Esophagus muscularis mucosa (tissue), 4 donors: ENCODE measurements at regions not wholly inside any gene's neighbourhood (a gene's known extent, or its start where the extent isn't known, plus 50 kb on each side); places are given as distances from the start of the nearest gene placed in this dataset.
"Not testable (repeated sequence)": the region's sequence is repeated elsewhere in the genome, so short reads cannot be mapped to it uniquely, and the experiment has no call there.

Experiments
- DNase-seq: peaks from one replicate; pipeline ENCODE4 v3.0.0-alpha.2; 2017; ENCODE audit errors: extremely low spot score
- H3K27ac ChIP-seq, 4 donors: fragments of 200-600 bp; sonication (generic); replicated peaks in 1 of 4; 1 replicate in 3 of 4; 2 replicates in 1 of 4; pipeline ENCODE4 v1.5.1; 2016 to 2019; ENCODE audit warnings: mild to moderate bottlenecking in 1 of 4
- H3K27me3 ChIP-seq, 4 donors: fragments of 200-600 bp; sonication (generic); one replicate each; pipeline versions ENCODE4 v1.5.1 to v1.6.0; 2016 to 2019
- H3K36me3 ChIP-seq, 4 donors: fragments of 200-600 bp; sonication (generic); one replicate each; pipeline ENCODE4 v1.5.1; 2016 to 2019
- H3K4me1 ChIP-seq, 4 donors: fragments of 200-600 bp; sonication (generic); one replicate each; pipeline ENCODE4 v1.5.1; 2016 to 2019
- H3K4me3 ChIP-seq, 4 donors: fragments of 200-600 bp; sonication (generic); 1 replicate in 2 of 4; 2 replicates in 2 of 4; pipeline ENCODE4 v1.5.1; 2016 to 2019; ENCODE audit warnings: mild to moderate bottlenecking in 4 of 4, moderate library complexity in 1 of 4
- H3K9me3 ChIP-seq, 4 donors: fragments of 200-600 bp; sonication (generic); 1 replicate in 3 of 4; 2 replicates in 1 of 4; pipeline ENCODE4 v1.5.1; 2016 to 2019
- CTCF ChIP-seq, 3 experiments: fragments of 200-600 bp in 2 of 3; fragments of 450-650 bp in 1 of 3; sonication (generic) in 2 of 3; IDR thresholded peaks; one replicate each; pipeline ENCODE4 v1.5.1; 2017 to 2019; ENCODE audit warnings: antibody characterized with exemption in 3 of 3, mild to moderate bottlenecking in 2 of 3, moderate library complexity in 1 of 3
- EP300 ChIP-seq: sonication (generic); formaldehyde crosslinking; IDR thresholded peaks from one replicate; pipeline ENCODE4 v1.6.1; 2017; ENCODE audit warnings: antibody characterized with exemption
- POLR2A ChIP-seq: fragments of 450-650 bp; IDR thresholded peaks from one replicate; pipeline ENCODE4 v1.6.1; 2017; ENCODE audit warnings: antibody characterized with exemption, moderate library complexity, mild to moderate bottlenecking, low read depth
- POLR2AphosphoS5 ChIP-seq, 2 donors: sonication (generic); formaldehyde crosslinking; IDR thresholded peaks; one replicate each; pipeline ENCODE4 v1.6.1; 2017; ENCODE audit warnings: antibody characterized with exemption in 2 of 2
- WGBS: methylation state at CpG from one replicate; pipeline ENCODE4 v1.1.5; 2018; 5-methylcytosine and 5-hydroxymethylcytosine counted together
- intact Hi-C: fragments of 100-400 bp; cut with DNase I; formaldehyde crosslinking; loops from one replicate; pipeline ENCODE4 v1.15.1; 2023

GRCh38 chr7:67661-68395 is 124.5 kb upstream of the FAM20C start:
- no peaks in the 10 kb centered on the region for H3K9me3 ChIP-seq
- WGBS, result 97% methylated on average over 11 of the region's 11 CpGs
- DNase-seq, result no peak
- intact Hi-C loops, result no loop called here
- H3K4me3 ChIP-seq, result no peak overlapping the region
- TF ChIP-seq POLR2AphosphoS5 (IDR thresholded peaks at IDR 0.05), result no peak
- no peak for TF ChIP-seq EP300
- no peak for TF ChIP-seq CTCF (IDR thresholded peaks at IDR 0.05)
- TF ChIP-seq POLR2A, result no peak
- H3K4me1 ChIP-seq, result peaks cover 20 to 48% (median 44%) of the 10 kb centered on the region in 4 donors
- peak overlapping the region in 2 of 4 donors; percentile 53 to 69 for H3K27ac ChIP-seq
- H3K27me3 ChIP-seq, result no peaks in the 10 kb centered on the region
- no peaks in the 10 kb centered on the region for H3K36me3 ChIP-seq

GRCh38 chr7:68629-69028 is 123.7 kb upstream of the FAM20C start:
- no peak for TF ChIP-seq POLR2AphosphoS5 (IDR thresholded peaks at IDR 0.05)
- no peak for TF ChIP-seq CTCF (IDR thresholded peaks at IDR 0.05)
- TF ChIP-seq EP300, result no peak
- no peaks in the 10 kb centered on the region for H3K9me3 ChIP-seq
- H3K4me1 ChIP-seq, result peaks cover 18 to 46% (median 41%) of the 10 kb centered on the region in 4 donors
- DNase-seq, result no peak
- H3K27ac ChIP-seq, result peak overlapping the region in 3 of 4 donors; percentile 4 to 69 (median 53)
- no peak overlapping the region for H3K4me3 ChIP-seq
- intact Hi-C loops, result no loop called here
- 86% methylated on average over 11 of the region's 17 CpGs for WGBS
- H3K27me3 ChIP-seq, result no peaks in the 10 kb centered on the region
- H3K36me3 ChIP-seq, result no peaks in the 10 kb centered on the region

DNA sequence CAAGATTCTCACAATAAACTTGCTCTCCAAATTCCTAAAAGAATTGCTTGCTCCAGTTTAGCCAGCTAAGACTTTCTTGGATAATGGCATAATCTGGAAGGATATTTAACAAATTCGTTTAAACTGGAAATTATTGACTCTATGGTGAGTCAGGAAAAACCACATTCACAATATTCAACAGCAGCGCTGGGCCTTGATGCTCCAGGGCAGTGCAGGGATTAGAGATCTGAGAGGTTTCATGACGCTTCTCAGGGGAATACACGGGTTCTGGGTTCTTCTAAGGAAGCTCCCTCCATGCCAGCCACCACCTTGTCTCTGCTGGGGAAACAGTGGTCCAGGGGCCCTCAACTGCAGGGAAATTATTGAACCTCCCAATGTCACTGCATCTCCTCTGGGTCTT is 123.3 kb upstream of the FAM20C start:
- DNase-seq, intact Hi-C loops, H3K36me3 ChIP-seq, H3K27me3 ChIP-seq, H3K4me3 ChIP-seq, H3K9me3 ChIP-seq: not testable (repeated sequence)
- no CpG with 5 or more reads among the region's 4 CpGs for WGBS
- Histone ChIP-seq H3K4me1 (peaks cover 14 to 42% (median 37%) of the 10 kb centered on the region in 4 donors), H3K27ac (peak overlapping the region in 2 of 4 donors; percentile 4 to 53)

DNA sequence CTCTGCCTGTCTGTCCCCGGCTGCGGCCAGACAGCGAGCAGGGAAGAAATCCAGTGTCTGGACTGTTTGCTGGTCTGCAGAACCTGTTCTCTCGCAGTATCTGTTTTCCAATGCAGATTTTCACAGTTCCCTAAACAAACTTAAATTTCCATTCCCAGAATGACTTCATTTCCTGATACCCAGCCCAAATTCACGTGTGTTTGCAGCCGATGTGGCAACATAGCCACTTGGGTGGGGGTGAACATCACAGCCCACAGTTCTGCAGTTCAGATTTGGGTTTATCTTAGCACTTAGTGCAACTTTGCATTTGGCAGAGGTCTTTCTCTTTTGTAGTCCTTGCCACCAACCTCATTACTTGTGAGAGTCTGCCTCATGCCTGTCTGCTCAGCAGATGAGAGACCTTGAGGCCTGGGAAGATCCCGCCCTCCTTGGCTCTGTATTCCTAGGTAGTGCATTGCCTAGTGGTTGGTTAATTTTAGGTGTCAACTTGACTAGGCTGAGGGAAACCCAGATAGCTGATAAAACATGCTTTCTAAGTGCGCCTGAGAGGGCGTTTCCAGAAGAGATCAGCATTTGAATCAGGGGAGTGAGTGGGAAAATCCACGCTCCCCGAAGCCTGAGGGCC is 122.8 kb upstream of the FAM20C start:
- H3K27me3 ChIP-seq, DNase-seq, intact Hi-C loops, H3K36me3 ChIP-seq, H3K9me3 ChIP-seq, H3K4me3 ChIP-seq: not testable (repeated sequence)
- Histone ChIP-seq H3K27ac (peak overlapping the region; percentile 62 to 72 (median 64)), H3K4me1 (peaks cover 8 to 36% (median 32%) of the 10 kb centered on the region in 4 donors)
- WGBS, result 83% methylated on average over 4 of the region's 11 CpGs

DNA sequence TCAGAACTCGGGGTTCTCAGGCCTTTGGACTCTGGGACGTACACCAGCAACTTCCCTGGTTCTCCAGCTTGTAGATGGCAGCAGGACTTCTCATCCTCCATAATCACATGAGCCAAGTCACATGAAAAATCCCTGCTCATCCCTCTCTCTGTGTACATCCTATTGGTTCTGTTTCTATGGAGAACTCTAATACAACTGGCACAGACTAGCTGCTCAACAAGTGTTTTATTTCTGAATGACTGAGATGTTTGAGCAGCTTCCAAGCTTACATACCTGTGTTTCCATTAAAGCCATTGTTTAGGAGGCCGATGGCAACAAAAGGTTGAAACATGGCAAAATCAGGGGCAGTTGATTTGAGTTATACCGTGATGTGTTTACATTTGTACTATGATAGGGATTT is 122.2 kb upstream of the FAM20C start:
- DNase-seq, H3K9me3 ChIP-seq, intact Hi-C loops, H3K36me3 ChIP-seq, H3K4me3 ChIP-seq, H3K27me3 ChIP-seq: not testable (repeated sequence)
- Histone ChIP-seq H3K27ac (peak overlapping the region; percentile 62 to 72 (median 64)), H3K4me1 (peaks cover 4 to 30% (median 26%) of the 10 kb centered on the region in 4 donors)
- WGBS, result 50% methylated on average over 3 of the region's 4 CpGs

- peaks cover 4 to 28% (median 24%) of the 10 kb centered on the region in 4 donors for H3K4me1 ChIP-seq
- H3K27me3 ChIP-seq, H3K36me3 ChIP-seq, DNase-seq, intact Hi-C loops, H3K9me3 ChIP-seq, H3K4me3 ChIP-seq: not testable (repeated sequence)
- WGBS, result 17% methylated on average over 7 of the region's 7 CpGs
- H3K27ac ChIP-seq, result peak overlapping the region; percentile 62 to 72 (median 64)
Observed at GRCh38 chr7:70989-71388, 121.4 kb upstream of the FAM20C start.

DNA sequence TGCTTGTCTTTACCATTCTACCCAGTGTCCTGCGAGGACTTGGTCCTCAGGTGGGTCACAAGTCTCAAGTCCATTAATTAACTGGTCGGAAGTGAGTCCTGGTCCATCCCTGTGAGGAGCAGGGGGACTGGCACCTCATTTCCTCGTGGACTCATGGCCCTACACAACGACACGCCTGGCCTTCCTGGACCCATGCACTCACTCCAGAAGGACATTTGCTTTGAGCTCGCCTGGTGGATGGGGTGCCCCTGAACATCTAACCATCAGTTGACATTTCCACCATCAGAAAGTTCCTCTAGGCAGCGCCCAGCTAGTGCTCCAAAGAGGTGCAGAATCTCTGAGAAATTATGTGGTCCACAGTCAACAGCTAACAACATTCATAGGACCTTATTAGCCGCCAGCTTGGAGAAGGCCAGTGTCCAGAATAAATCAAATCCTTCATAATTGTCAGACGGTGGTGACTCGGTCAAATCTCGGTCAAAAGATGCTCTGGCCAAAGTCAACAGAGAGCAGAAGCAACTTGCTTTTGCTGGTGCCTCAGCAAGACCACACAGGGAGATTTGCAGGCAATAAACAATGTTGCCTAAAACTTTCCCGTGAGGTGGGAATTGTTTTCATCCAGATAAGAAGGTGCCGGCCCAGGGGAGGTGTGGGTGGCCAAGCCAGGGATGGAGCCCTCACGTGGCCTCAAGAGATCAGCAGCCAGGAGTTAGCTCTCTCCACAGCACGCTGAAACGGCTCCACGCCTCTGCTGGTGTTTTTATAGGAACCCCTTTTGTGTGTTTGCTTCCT is 119.9 kb upstream of the FAM20C start:
- not testable (repeated sequence) for H3K27me3 ChIP-seq, DNase-seq
- WGBS, result 71% methylated on average over 16 of the region's 17 CpGs

DNA sequence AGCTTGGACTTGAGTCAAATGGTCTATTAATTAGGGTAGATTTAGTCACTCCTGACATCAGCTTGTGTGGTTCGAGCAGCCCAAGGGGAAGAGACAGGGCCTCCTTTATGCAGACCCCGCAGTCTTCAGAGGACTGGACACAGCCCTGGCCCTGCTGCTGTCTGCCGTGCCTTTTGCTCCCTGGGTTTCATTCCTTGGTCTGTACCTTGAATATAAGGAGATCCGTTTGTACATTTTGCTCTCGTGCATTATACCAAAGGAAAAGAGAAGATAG is 119.4 kb upstream of the FAM20C start:
- DNase-seq, result not testable (repeated sequence)

More for the DNA sequence above, 119.9 kb upstream of the FAM20C start:
- H3K9me3 ChIP-seq, H3K4me3 ChIP-seq, intact Hi-C loops, H3K27ac ChIP-seq, H3K36me3 ChIP-seq: not testable (repeated sequence)
- H3K4me1 ChIP-seq, result peaks cover 4 to 28% (median 24%) of the 10 kb centered on the region in 4 donors

GRCh38 chr7:74008-74540 is 118.3 kb upstream of the FAM20C start:
- DNase-seq, H3K36me3 ChIP-seq, H3K27me3 ChIP-seq, H3K4me3 ChIP-seq, H3K27ac ChIP-seq, H3K9me3 ChIP-seq, intact Hi-C loops: not testable (repeated sequence)
- H3K4me1 ChIP-seq, result peaks cover 0 to 16% (median 13%) of the 10 kb centered on the region in 4 donors
- WGBS, result 48% methylated on average over 4 of the region's 4 CpGs

More for the DNA sequence above, 119.4 kb upstream of the FAM20C start:
- H3K27me3 ChIP-seq, H3K4me3 ChIP-seq, H3K9me3 ChIP-seq, H3K27ac ChIP-seq, intact Hi-C loops, H3K36me3 ChIP-seq: not testable (repeated sequence)
- WGBS, result no CpG with 5 or more reads among the region's 5 CpGs
- peaks cover 4 to 25% (median 22%) of the 10 kb centered on the region in 4 donors for H3K4me1 ChIP-seq

DNA sequence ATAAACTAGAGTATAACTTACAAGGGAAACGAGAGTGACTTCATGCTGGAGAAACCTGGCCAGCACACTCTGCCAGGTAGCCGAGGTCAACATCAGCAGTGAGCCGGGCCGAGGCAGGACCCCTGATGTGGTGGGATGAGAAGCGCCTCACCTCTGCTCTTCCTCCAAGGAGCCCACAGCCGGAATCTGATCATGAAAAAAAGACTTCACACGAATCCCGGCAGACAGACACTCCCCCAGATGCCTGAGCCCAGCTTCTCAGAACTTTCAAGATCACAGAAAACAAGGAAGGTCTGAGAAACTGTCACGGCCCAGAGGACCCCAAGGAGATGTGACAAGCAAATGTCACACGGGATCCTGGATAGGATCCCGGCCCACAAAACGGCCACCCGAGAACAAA is 116.9 kb upstream of the FAM20C start:
- peaks cover 0 to 12% (median 10%) of the 10 kb centered on the region in 4 donors for H3K4me1 ChIP-seq
- H3K27ac ChIP-seq, DNase-seq, H3K4me3 ChIP-seq, H3K9me3 ChIP-seq, H3K36me3 ChIP-seq, intact Hi-C loops, H3K27me3 ChIP-seq: not testable (repeated sequence)
- 94% methylated on average over 7 of the region's 13 CpGs for WGBS
